H4 (cell line): ENCODE measurements at regions not wholly inside any gene's neighbourhood (a gene's known extent, or its start where the extent isn't known, plus 50 kb on each side); places are given as distances from the start of the nearest gene placed in this dataset.

Experiments
- DNase-seq: peaks from one replicate; pipeline ENCODE4 v3.0.0-alpha.2; 2015; ENCODE audit warnings: low spot score

DNA sequence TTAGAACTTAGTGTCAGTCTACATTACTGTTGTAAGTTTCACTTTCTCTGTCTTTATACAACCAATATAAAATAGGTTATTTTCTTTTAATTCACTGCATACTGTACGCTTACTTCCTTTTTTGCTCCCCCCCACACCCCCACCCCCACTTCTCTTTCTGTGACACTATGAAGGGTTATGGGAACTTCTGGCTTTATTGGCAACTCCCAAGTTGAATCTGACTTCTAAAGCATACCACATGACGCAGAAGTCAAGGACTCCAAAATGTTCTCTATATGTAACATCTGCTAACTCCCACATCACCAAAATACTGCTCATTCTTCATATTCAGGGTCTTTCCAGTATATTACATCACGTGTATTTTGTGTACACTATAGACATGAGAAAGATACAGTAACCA is 81.2 kb upstream of the ATXN7L3B start:
- DNase-seq: no peak

- DNase-seq: no peak
Observed at GRCh38 chr12:74468401-74468800, 69.2 kb upstream of the ATXN7L3B start.

DNA sequence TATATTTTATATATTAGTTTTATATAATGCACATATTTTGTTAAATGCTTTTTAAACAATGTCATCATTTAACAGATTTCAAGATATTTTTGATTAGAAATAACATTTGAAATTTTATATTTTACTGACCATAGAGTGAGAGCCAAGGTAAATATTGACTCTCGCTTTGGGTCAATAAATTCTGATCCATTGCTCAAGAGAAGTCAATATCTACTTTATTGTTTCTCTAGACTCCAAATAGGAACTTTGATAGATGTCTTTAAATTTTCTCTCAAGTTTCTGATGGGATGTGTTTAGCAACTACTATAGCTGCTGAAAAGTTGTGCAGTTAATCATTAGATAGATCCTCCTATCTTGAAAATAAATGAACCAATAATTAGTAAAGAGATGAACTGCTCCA is 61.4 kb upstream of the ATXN7L3B start:
- no peak for DNase-seq

GRCh38 chr12:74481078-74481477 is 56.6 kb upstream of the ATXN7L3B start:
- DNase-seq: no peak

GRCh38 chr12:74482115-74482514 is 55.5 kb upstream of the ATXN7L3B start:
- DNase-seq: no peak

GRCh38 chr12:74483057-74483456 is 54.6 kb upstream of the ATXN7L3B start:
- no peak for DNase-seq
